Heart left ventricle (tissue), 16 donors: ENCODE measurements at regions not wholly inside any gene's neighbourhood (a gene's known extent, or its start where the extent isn't known, plus 50 kb on each side); places are given as distances from the start of the nearest gene placed in this dataset.
A peak's percentile ranks its signal among the peaks of the same experiment; 100 is the strongest.

Experiments
- ATAC-seq, 4 donors: fragments of 200-7000 bp; cut with Tn5 transposase; one replicate each; pipeline ENCODE4 v1.9.1; 2020 to 2022; ENCODE audit warnings: moderate library complexity in 4 of 4, mild to moderate bottlenecking in 3 of 4, moderate number of reproducible peaks in 1 of 4
- DNase-seq, 5 donors: peaks; one replicate each; pipeline ENCODE4 v3.0.0-alpha.2; 2020
- H3K27ac ChIP-seq, 12 donors: fragments of 200-600 bp; sonication (generic) in 4 of 12; one replicate each; pipeline versions ENCODE4 v1.5.0 to v1.8.0; 2016 to 2022; ENCODE audit warnings: mild to moderate bottlenecking in 2 of 12
- H3K27me3 ChIP-seq, 9 donors: fragments of 200-600 bp; sonication (generic) in 2 of 9; one replicate each; pipeline versions ENCODE4 v1.5.1 to v1.8.0; 2016 to 2022; ENCODE audit warnings: mild to moderate bottlenecking in 3 of 9
- H3K36me3 ChIP-seq, 9 donors: fragments of 200-600 bp; sonication (generic) in 2 of 9; one replicate each; pipeline versions ENCODE4 v1.5.0 to v1.8.0; 2018 to 2022; ENCODE audit warnings: mild to moderate bottlenecking in 2 of 9
- H3K4me1 ChIP-seq, 12 donors: fragments of 200-600 bp; sonication (generic) in 4 of 12; one replicate each; pipeline versions ENCODE4 v1.5.0 to v1.8.0; 2016 to 2022; ENCODE audit warnings: mild to moderate bottlenecking in 3 of 12
- H3K4me3 ChIP-seq, 12 donors: fragments of 200-600 bp; sonication (generic) in 4 of 12; one replicate each; pipeline versions ENCODE4 v1.5.0 to v1.8.0; 2017 to 2022; ENCODE audit warnings: mild to moderate bottlenecking in 9 of 12, moderate library complexity in 4 of 12
- H3K9me3 ChIP-seq, 12 donors: fragments of 200-600 bp; sonication (generic) in 4 of 12; one replicate each; pipeline versions ENCODE4 v1.5.0 to v1.8.0; 2016 to 2022; ENCODE audit warnings: mild to moderate bottlenecking in 1 of 12
- POLR2A ChIP-seq, 2 donors: fragments of 450-650 bp; IDR thresholded peaks; one replicate each; pipeline ENCODE4 v1.6.1; 2017; ENCODE audit warnings: antibody characterized with exemption in 2 of 2, mild to moderate bottlenecking in 2 of 2, moderate library complexity in 2 of 2
- WGBS, 4 donors: extraction: QIAGEN DNeasy Blood & Tissue Kit in 2 of 4; methylation state at CpG; one replicate each; pipeline versions ENCODE4 v1.1.5 to v1.1.7; 2013 to 2018; 5-methylcytosine and 5-hydroxymethylcytosine counted together
- intact Hi-C, 10 donors: fragments of 100-400 bp; cut with DNase I; formaldehyde crosslinking; loops; one replicate each; pipeline versions ENCODE4 v1.11.1 to v1.14.2; 2022
- TF ChIP-seq, protein P1 (sequence below), 12 donors: fragments of 200-600 bp; sonication (generic) in 4 of 12; IDR thresholded peaks; one replicate each; pipeline versions ENCODE4 v1.5.0 to v1.8.0; 2018 to 2022; ENCODE audit warnings: antibody characterized with exemption in 12 of 12, mild to moderate bottlenecking in 5 of 12
- donor health status: ischemic (EF 13 %, LVEDD 7.1; RV severe dilation, severe dysfunction).
- donor health status: healthy with polysubstance abuse.
- donor health status: DM: no; HTN: yes; CAD: no.
- donor health status: DM: no; HTN: no; CAD: no.
- donor health status: ischemic (EF 25% LVEDD 6.9; RV normal size, moderate dysfunction).
- donor health status: ischemic (EF 25% LVEDD 5.7; RV mildly dilated, moderate dysfunction).
- donor health status: healthy.
- donor health status: DM: yes; HTN: yes; CAD: no.
- donor health status: ischemic (EF 35%, LVEDD 5.7; RV mildly dilated, moderate dysfunction).
- donor health status: nonischemic (EF 11% LVEDD 7.7; RV severe dilation, severe dysfunction).
- donor health status: DM: yes; HTN: yes; CAD: no.
- donor health status: PGD.
- donor health status: ischemic (EF 29% LVEDD 5.4; RV normal size, mild dysfunction).
- donor health status: nonischemic (EF 23%, LVEDD 6.1; RV moderate dilation, normal function).

DNA sequence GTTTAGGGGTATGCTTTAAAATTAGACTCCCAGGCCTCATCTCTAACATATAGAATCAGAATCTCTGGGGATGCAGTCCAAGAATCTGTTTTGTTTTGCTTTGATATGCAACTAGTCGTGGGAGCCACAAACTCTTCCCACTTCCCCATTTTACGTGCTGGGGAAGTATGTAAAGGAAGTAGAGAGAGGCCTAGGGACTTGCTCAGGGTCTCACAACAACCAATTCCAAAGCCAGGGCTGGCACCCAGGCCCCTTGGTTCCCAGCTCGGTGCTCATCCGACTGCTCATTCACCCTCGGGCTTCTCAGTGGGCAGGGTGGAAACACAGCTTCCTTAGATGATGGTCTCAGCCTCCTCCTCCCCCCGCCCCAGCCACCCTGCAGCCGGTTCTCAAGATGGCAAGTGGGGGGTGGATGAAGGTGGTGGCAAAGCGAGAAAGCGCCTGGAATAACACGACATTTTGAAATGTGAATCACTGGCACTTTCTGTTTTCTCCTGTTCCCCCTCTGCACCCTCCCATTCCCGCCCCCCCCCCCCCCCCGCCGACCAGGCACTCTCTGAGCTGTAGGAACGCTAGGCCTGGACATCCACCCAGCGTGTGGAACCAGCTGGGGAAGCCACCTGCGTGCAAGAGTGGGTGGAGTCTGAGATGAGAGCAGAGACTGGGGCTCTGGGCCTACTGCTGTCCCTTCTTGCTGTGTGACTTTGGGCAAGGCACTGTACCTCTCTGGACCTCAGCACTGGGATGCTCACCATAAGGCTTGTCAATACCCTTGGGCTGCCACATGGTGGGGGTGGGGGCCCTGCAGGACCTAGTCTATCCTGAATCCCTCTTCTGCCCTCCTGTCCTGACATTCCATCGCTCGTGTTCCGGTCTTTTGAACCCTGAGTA is 214.5 kb downstream of the RPLP1 start:
- DNase-seq = peak in 3 of 5 donors; percentile 12 to 55 (median 23)
- H3K4me3 ChIP-seq = no peak overlapping the region
- H3K36me3 ChIP-seq = no peaks in the 10 kb centered on the region
- H3K9me3 ChIP-seq = no peaks in the 10 kb centered on the region
- TF ChIP-seq, protein P1, sequence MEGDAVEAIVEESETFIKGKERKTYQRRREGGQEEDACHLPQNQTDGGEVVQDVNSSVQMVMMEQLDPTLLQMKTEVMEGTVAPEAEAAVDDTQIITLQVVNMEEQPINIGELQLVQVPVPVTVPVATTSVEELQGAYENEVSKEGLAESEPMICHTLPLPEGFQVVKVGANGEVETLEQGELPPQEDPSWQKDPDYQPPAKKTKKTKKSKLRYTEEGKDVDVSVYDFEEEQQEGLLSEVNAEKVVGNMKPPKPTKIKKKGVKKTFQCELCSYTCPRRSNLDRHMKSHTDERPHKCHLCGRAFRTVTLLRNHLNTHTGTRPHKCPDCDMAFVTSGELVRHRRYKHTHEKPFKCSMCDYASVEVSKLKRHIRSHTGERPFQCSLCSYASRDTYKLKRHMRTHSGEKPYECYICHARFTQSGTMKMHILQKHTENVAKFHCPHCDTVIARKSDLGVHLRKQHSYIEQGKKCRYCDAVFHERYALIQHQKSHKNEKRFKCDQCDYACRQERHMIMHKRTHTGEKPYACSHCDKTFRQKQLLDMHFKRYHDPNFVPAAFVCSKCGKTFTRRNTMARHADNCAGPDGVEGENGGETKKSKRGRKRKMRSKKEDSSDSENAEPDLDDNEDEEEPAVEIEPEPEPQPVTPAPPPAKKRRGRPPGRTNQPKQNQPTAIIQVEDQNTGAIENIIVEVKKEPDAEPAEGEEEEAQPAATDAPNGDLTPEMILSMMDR (IDR thresholded peaks at IDR 0.05) = no peak
- no peak for TF ChIP-seq POLR2A (IDR thresholded peaks at IDR 0.05)
- ATAC-seq = peak in 3 of 4 donors; percentile 28 to 59 (median 29)
- WGBS, 4 donors = 70 to 82% (median 81%) methylated on average over 16 to 19 of the region's 19 CpGs
- intact Hi-C loops = no loop called here
- peaks cover 0 to 25% (median 6%) of the 10 kb centered on the region in 9 donors for H3K27me3 ChIP-seq
- H3K27ac ChIP-seq = peak overlapping the region in 1 of 12 donors; percentile 76
- peaks cover 0 to 47% (median 4%) of the 10 kb centered on the region in 12 donors for H3K4me1 ChIP-seq

DNA sequence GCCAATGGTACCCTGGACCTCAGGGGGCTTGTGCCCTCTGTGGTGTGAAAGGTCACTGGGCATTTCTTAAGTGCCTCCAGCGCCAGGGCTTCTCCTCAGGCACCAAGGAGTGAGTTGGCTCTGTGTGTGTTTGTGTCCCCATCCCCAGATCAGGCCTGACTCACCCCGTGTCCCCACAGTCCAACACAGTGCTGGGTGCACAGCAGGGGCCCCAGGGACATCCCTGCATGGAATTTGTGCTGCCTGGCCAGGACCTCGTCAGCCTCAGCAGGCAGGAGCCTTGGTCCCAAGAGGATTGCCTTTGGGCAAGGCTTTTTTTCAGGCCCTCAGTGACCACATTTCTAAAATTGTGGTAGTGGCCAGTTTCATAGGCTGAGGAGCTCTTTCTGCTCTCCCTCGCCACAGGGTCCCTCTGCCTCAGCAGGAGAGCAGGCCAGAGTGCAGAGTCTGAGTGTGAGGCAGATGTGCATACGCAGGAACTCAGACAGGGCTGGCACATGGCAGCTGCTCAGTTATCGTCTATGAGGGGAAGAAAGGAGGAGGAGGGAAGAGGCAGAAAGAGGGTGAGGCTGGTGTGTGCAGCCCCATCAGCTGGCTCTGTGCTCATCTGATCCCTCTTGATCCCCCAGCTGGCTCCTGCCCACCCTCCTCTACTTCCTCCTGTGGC is 215.6 kb downstream of the RPLP1 start:
- WGBS, 4 donors = 76% methylated on average over 4 to 6 of the region's 6 CpGs
- intact Hi-C loops = no loop called here

GRCh38 chr15:69668963-69669362 is 216.3 kb downstream of the RPLP1 start:
- Histone ChIP-seq H3K27me3 (peaks cover 0 to 14% (median 3%) of the 10 kb centered on the region in 9 donors), H3K4me3 (no peak overlapping the region), H3K9me3 (no peaks in the 10 kb centered on the region), H3K4me1 (peaks cover 0 to 47% (median 4%) of the 10 kb centered on the region in 12 donors), H3K27ac (no peak overlapping the region), H3K36me3 (no peaks in the 10 kb centered on the region)
- ATAC-seq (peak in 3 of 4 donors; percentile 46 to 66 (median 57)), DNase-seq (peak in 3 of 5 donors; percentile 23 to 33 (median 33))
- no peak for TF ChIP-seq POLR2A (IDR thresholded peaks at IDR 0.05)
- TF ChIP-seq, protein P1 (IDR thresholded peaks at IDR 0.05) = no peak
- WGBS, 4 donors = 48 to 64% (median 54%) methylated on average over 4 of the region's 4 CpGs
- intact Hi-C loops = no loop called here

More for the DNA sequence above, 215.6 kb downstream of the RPLP1 start:
- H3K9me3 ChIP-seq = no peaks in the 10 kb centered on the region
- no peaks in the 10 kb centered on the region for H3K36me3 ChIP-seq
- no peak for TF ChIP-seq POLR2A (IDR thresholded peaks at IDR 0.05)
- TF ChIP-seq, protein P1 (IDR thresholded peaks at IDR 0.05) = no peak
- H3K4me1 ChIP-seq = peaks cover 0 to 47% (median 4%) of the 10 kb centered on the region in 12 donors
- ATAC-seq (no peak), DNase-seq (no peak)
- peak overlapping the region in 1 of 12 donors; percentile 76 for H3K27ac ChIP-seq
- H3K4me3 ChIP-seq = no peak overlapping the region
- H3K27me3 ChIP-seq = peaks cover 0 to 21% (median 5%) of the 10 kb centered on the region in 9 donors

DNA sequence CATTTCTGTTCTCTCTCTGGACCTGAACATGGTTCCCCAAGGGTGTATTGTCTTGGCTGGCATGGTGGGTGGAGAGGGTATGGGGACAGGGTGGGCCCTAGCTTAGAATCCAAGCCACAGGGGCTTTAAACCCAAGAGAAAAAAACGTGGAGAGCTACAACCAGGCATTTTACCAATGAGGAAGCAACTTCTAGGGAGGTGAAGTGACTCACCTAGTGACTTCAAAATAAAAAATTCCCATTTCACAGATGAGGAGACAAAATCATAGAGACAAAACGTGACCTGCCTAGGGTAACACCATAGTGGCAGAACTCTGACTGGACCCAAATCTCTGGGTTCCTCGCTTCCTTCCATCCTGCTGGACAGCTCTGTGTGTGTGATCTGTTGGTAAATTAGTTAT is 216.8 kb downstream of the RPLP1 start:
- Histone ChIP-seq H3K4me3 (no peak overlapping the region), H3K9me3 (no peaks in the 10 kb centered on the region), H3K27ac (no peak overlapping the region), H3K27me3 (peaks cover 0 to 12% (median 0%) of the 10 kb centered on the region in 9 donors), H3K36me3 (no peaks in the 10 kb centered on the region), H3K4me1 (peaks cover 0 to 47% (median 4%) of the 10 kb centered on the region in 12 donors)
- intact Hi-C loops = no loop called here
- ATAC-seq (no peak), DNase-seq (no peak)
- 71 to 81% (median 75%) methylated on average over 3 of the region's 3 CpGs for WGBS, 4 donors
- TF ChIP-seq, protein P1 (IDR thresholded peaks at IDR 0.05) = no peak
- TF ChIP-seq POLR2A (IDR thresholded peaks at IDR 0.05) = no peak
